ENCODE measurements at regions not wholly inside any gene's neighbourhood (a gene's known extent, or its start where the extent isn't known, plus 50 kb on each side); places are given as distances from the start of the nearest gene placed in this dataset.

DNA sequence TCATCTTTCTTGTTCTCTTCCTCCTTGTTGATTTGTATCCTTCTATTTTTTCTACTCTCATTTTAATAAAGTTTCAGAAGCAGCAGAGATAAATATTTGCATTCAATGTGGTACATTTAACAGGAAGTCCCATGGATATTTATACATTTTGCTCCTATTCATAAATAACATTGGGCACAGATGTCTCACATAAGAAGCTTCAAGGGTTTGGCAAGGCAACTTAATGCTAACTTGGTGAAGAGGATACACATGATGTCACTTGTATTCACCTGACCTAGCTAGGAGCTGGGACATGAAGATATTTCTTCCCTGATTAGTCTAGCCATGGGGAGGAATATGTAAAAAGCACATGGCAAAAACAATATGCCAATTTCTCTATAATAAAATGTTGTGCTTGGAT lies 65.1 kb upstream of the DUSP10 start:
- TF ChIP-seq ZNF274 (IDR thresholded peaks at IDR 0.05; ENCODE audit: low read depth, low read length) (no peak), SUZ12 (IDR thresholded peaks at IDR 0.05; ENCODE audit: extremely low read depth, insufficient read depth, insufficient read length) (no peak)

Data from NT2/D1 (cell line).